ENCODE measurements at regions not wholly inside any gene's neighbourhood (a gene's known extent, or its start where the extent isn't known, plus 50 kb on each side); places are given as distances from the start of the nearest gene placed in this dataset.

DNA sequence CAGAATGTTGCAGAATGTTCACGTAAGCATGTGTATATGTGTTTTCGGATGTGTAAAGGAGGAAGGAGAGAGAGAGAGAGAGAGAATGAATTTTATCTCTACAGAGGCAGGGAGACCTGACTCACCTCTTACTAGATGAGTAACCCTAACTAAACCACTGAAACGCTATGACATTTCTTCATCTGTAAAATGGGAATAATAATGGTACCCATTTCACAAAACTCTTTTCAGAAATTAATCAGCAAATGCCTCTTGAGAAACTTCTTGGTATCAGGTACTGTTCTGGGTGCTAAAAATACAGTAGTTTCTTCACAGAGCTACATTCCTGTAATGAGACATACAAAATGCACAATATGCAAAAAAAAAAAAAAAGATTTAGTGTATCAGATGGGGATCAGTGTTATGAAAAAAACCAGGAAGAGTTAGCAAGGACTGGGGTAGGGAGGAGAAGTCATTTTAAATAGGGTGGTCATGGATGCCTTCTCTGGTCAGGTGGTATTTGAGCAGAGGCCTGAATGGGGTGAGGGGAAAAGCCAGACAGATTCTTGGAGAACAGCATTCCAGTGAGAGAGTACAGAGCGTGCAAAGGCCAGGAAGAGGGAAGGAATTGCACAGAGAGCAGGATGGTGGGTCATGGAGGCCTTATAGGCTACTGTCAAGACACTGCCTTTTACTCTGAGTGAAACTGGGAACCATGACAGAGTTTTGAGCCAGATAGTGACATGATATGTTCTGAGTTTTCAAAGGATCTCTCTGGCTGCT lies 84.9 kb upstream of the SPANXB1 start:
- Histone ChIP-seq H3K9me3 (ENCODE audit: low read length) (no peaks in the 10 kb centered on the region), H3K27me3 (ENCODE audit: insufficient read depth, low read length) (no peaks in the 10 kb centered on the region), H3K4me1 (ENCODE audit: insufficient read depth, low read length, severe bottlenecking) (no peaks in the 10 kb centered on the region), H3K36me3 (ENCODE audit: insufficient read depth, low read length) (no peaks in the 10 kb centered on the region), H3F3A (ENCODE audit: insufficient read depth, low read length) (no peaks in the 10 kb centered on the region), H3K4me2 (ENCODE audit: low read length) (no peak overlapping the region), H3K79me2 (ENCODE audit: insufficient read depth, low read length) (no peaks in the 10 kb centered on the region), H3K27ac (ENCODE audit: low read depth, low read length, poor library complexity, severe bottlenecking) (no peak overlapping the region), H3K9ac (ENCODE audit: low read length) (no peak overlapping the region), H3K4me3 (ENCODE audit: low read depth, low read length, poor library complexity, severe bottlenecking) (no peak overlapping the region), H3K9me2 (ENCODE audit: low read depth, low read length) (no peaks in the 10 kb centered on the region), H2AFZ (ENCODE audit: low read length) (no peak overlapping the region), H4K20me1 (ENCODE audit: insufficient read depth, low read length) (no peaks in the 10 kb centered on the region)
- TF ChIP-seq EZH2 (IDR thresholded peaks at IDR 0.05; ENCODE audit: borderline replicate concordance, low read length) = no peak
- TF ChIP-seq, protein P1, sequence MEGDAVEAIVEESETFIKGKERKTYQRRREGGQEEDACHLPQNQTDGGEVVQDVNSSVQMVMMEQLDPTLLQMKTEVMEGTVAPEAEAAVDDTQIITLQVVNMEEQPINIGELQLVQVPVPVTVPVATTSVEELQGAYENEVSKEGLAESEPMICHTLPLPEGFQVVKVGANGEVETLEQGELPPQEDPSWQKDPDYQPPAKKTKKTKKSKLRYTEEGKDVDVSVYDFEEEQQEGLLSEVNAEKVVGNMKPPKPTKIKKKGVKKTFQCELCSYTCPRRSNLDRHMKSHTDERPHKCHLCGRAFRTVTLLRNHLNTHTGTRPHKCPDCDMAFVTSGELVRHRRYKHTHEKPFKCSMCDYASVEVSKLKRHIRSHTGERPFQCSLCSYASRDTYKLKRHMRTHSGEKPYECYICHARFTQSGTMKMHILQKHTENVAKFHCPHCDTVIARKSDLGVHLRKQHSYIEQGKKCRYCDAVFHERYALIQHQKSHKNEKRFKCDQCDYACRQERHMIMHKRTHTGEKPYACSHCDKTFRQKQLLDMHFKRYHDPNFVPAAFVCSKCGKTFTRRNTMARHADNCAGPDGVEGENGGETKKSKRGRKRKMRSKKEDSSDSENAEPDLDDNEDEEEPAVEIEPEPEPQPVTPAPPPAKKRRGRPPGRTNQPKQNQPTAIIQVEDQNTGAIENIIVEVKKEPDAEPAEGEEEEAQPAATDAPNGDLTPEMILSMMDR (IDR thresholded peaks at IDR 0.05; ENCODE audit: low read length) = no peak

DNA sequence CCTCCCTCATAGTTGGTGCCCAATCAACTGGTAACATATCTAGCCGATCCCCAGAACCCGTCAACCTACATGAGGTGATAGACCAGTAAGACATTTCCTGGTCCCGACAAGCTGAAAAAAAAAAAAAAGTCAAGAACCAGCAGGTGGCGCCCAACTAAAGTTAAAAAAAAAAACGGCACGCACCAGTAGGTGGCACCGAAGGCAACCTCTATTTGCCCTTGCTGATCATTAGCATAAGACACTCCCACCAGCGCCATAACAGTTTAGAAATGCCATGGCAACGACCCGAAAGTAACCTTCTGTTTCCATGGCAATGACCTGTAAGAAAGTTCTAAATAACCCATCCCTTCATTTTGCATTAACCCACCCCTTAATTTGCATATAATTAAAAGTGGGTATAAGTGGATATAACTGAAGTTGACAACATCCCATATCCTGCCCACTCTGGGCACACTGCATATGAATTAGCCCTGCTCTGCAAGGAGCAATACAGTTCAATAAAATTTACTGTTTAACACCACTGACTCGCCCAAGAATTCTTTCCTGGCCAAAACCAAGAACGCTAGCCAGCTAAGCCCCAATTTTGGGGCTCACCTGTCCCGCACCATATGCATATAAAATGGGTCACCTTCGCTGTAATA lies 83.9 kb upstream of the SPANXB1 start:
- no peaks in the 10 kb centered on the region for H3K36me3 ChIP-seq (ENCODE audit: insufficient read depth, low read length)
- TF ChIP-seq, protein P1 (IDR thresholded peaks at IDR 0.05; ENCODE audit: low read length) = peak; percentile 76
- TF ChIP-seq EZH2 (IDR thresholded peaks at IDR 0.05; ENCODE audit: borderline replicate concordance, low read length) = no peak
- H4K20me1 ChIP-seq (ENCODE audit: insufficient read depth, low read length) = no peaks in the 10 kb centered on the region
- H3K79me2 ChIP-seq (ENCODE audit: insufficient read depth, low read length) = no peaks in the 10 kb centered on the region
- no peaks in the 10 kb centered on the region for H3K9me3 ChIP-seq (ENCODE audit: low read length)
- H3K4me3 ChIP-seq (ENCODE audit: low read depth, low read length, poor library complexity, severe bottlenecking) = no peak overlapping the region
- no peak overlapping the region for H3K9ac ChIP-seq (ENCODE audit: low read length)
- H3K27ac ChIP-seq (ENCODE audit: low read depth, low read length, poor library complexity, severe bottlenecking) = no peak overlapping the region
- H2AFZ ChIP-seq (ENCODE audit: low read length) = no peak overlapping the region
- H3K27me3 ChIP-seq (ENCODE audit: insufficient read depth, low read length) = no peaks in the 10 kb centered on the region
- H3K9me2 ChIP-seq (ENCODE audit: low read depth, low read length) = no peaks in the 10 kb centered on the region
- H3K4me2 ChIP-seq (ENCODE audit: low read length) = no peak overlapping the region
- no peaks in the 10 kb centered on the region for H3K4me1 ChIP-seq (ENCODE audit: insufficient read depth, low read length, severe bottlenecking)
- no peaks in the 10 kb centered on the region for H3F3A ChIP-seq (ENCODE audit: insufficient read depth, low read length)

DNA sequence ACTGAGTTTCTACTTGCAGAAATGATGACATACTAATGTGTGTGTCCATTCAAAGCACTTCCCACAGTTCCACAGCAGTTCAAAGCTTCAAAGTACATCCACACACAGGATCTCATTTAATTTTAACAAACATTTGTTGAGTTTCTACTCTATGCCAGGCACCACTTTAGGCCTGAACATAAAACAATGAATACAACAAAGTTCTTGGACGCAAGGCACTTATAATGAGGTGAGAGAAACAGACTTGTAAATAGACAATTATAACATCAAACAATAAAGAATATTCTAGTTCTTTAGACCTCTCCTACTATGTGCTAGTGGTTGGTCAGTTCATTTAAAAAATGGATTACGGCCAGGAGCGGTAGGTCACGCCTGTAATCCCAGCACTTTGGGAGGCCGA lies 82.0 kb upstream of the SPANXB1 start:
- H3K79me2 ChIP-seq (ENCODE audit: insufficient read depth, low read length) = no peaks in the 10 kb centered on the region
- TF ChIP-seq EZH2 (IDR thresholded peaks at IDR 0.05; ENCODE audit: borderline replicate concordance, low read length) = no peak
- TF ChIP-seq, protein P1 (IDR thresholded peaks at IDR 0.05; ENCODE audit: low read length) = no peak
- no peaks in the 10 kb centered on the region for H3K4me1 ChIP-seq (ENCODE audit: insufficient read depth, low read length, severe bottlenecking)

More for the DNA sequence above, 82.0 kb upstream of the SPANXB1 start:
- Histone ChIP-seq H3K9ac (ENCODE audit: low read length) (no peak overlapping the region), H3F3A (ENCODE audit: insufficient read depth, low read length) (no peaks in the 10 kb centered on the region), H3K27ac (ENCODE audit: low read depth, low read length, poor library complexity, severe bottlenecking) (no peak overlapping the region), H3K9me3 (ENCODE audit: low read length) (no peaks in the 10 kb centered on the region), H3K9me2 (ENCODE audit: low read depth, low read length) (no peaks in the 10 kb centered on the region), H2AFZ (ENCODE audit: low read length) (no peak overlapping the region), H3K4me3 (ENCODE audit: low read depth, low read length, poor library complexity, severe bottlenecking) (no peak overlapping the region), H3K4me2 (ENCODE audit: low read length) (no peak overlapping the region), H3K27me3 (ENCODE audit: insufficient read depth, low read length) (no peaks in the 10 kb centered on the region), H4K20me1 (ENCODE audit: insufficient read depth, low read length) (no peaks in the 10 kb centered on the region), H3K36me3 (ENCODE audit: insufficient read depth, low read length) (no peaks in the 10 kb centered on the region)

All from OCI-LY1 (cell line).